GM19468 (cell line): ENCODE measurements at regions not wholly inside any gene's neighbourhood (a gene's known extent, or its start where the extent isn't known, plus 50 kb on each side); places are given as distances from the start of the nearest gene placed in this dataset.
"Not testable (repeated sequence)": the region's sequence is repeated elsewhere in the genome, so short reads cannot be mapped to it uniquely, and the experiment has no call there.

Experiments used
- ATAC-seq: cut with Tn5 transposase; IDR thresholded peaks from one replicate; pipeline ENCODE4 v1.9.1; 2021; ENCODE audit warnings: mild to moderate bottlenecking, moderate library complexity, moderate number of reproducible peaks; ENCODE audit not compliant: unreplicated experiment; ENCODE audit errors: extremely low read depth

- ATAC-seq: not testable (repeated sequence)
Observed at GRCh38 chr15:21174761-21175160, 265.5 kb downstream of the POTEB3 start.

GRCh38 chr15:21151203-21151966 lies 285.3 kb upstream of the POTEB2 start:
- ATAC-seq: not testable (repeated sequence)

- ATAC-seq: not testable (repeated sequence)
Observed at GRCh38 chr15:21148136-21148535, 282.0 kb upstream of the POTEB2 start.

- not testable (repeated sequence) for ATAC-seq
Observed at GRCh38 chr15:21133893-21134292, 267.8 kb upstream of the POTEB2 start.

- ATAC-seq: not testable (repeated sequence)
Observed at GRCh38 chr15:21112271-21113053, 246.3 kb upstream of the POTEB2 start.

GRCh38 chr15:21111861-21112260 lies 245.7 kb upstream of the POTEB2 start:
- not testable (repeated sequence) for ATAC-seq

GRCh38 chr15:21111172-21111571 lies 245.1 kb upstream of the POTEB2 start:
- not testable (repeated sequence) for ATAC-seq

GRCh38 chr15:21110187-21110804 lies 244.2 kb upstream of the POTEB2 start:
- ATAC-seq: not testable (repeated sequence)

- not testable (repeated sequence) for ATAC-seq
Observed at GRCh38 chr15:21108384-21108783, 242.3 kb upstream of the POTEB2 start.

GRCh38 chr15:21107399-21108381 lies 241.6 kb upstream of the POTEB2 start:
- ATAC-seq: not testable (repeated sequence)

GRCh38 chr15:21096599-21096998 lies 230.5 kb upstream of the POTEB2 start:
- ATAC-seq: not testable (repeated sequence)

GRCh38 chr15:21079544-21079943 lies 213.4 kb upstream of the POTEB2 start:
- ATAC-seq: not testable (repeated sequence)

GRCh38 chr15:21068917-21069316 lies 202.8 kb upstream of the POTEB2 start:
- not testable (repeated sequence) for ATAC-seq

GRCh38 chr15:21063512-21063911 lies 197.4 kb upstream of the POTEB2 start:
- not testable (repeated sequence) for ATAC-seq

GRCh38 chr15:21062619-21063163 lies 196.6 kb upstream of the POTEB2 start:
- not testable (repeated sequence) for ATAC-seq

- ATAC-seq: not testable (repeated sequence)
Observed at GRCh38 chr15:21051866-21052265, 185.8 kb upstream of the POTEB2 start.

- ATAC-seq: not testable (repeated sequence)
Observed at GRCh38 chr15:21031703-21032102, 165.6 kb upstream of the POTEB2 start.

- not testable (repeated sequence) for ATAC-seq
Observed at GRCh38 chr15:21029001-21029400, 162.9 kb upstream of the POTEB2 start.

GRCh38 chr15:21027942-21028341 lies 161.8 kb upstream of the POTEB2 start:
- not testable (repeated sequence) for ATAC-seq
